H1 (cell line): ENCODE measurements at regions not wholly inside any gene's neighbourhood (a gene's known extent, or its start where the extent isn't known, plus 50 kb on each side); places are given as distances from the start of the nearest gene placed in this dataset.

Experiments used
- CTCF ChIA-PET: fragments of 300-600 bp; sonication (Branson Sonifier 250); formaldehyde crosslinking; loops from one replicate; lab custom pipeline; 2021; ENCODE audit not compliant: partially characterized antibody; lab: Charles Lee
- POLR2A ChIA-PET: fragments of 300-600 bp; sonication (Branson Sonifier 250); formaldehyde crosslinking; loops from one replicate; lab custom pipeline; 2021; ENCODE audit warnings: inconsistent platforms; ENCODE audit not compliant: partially characterized antibody; lab: Charles Lee
- DNase-seq, 2 experiments: peaks; one replicate each; pipeline versions ENCODE4 v3.0.0 to v3.0.0-alpha.2; 2010 to 2022; ENCODE audit warnings: low spot score in 2 of 2, low read depth in 1 of 2, mixed read lengths in 1 of 2
- FAIRE-seq: peaks from 2 replicates; lab custom pipeline; 2011; peaks lifted over from hg19 to GRCh38; lab: Jason Lieb, UNC
- H2AFZ ChIP-seq: 2 replicates; pipeline ENCODE4 v1.8.1; 2012; ENCODE audit warnings: low read length, inconsistent platforms
- H2AK5ac ChIP-seq: 2 replicates; pipeline ENCODE4 v1.6.1; 2013; ENCODE audit warnings: low read depth, low read length
- H2BK120ac ChIP-seq: replicated peaks from 2 replicates; pipeline ENCODE3; 2013; ENCODE audit warnings: low read depth, low read length, inconsistent platforms
- H2BK12ac ChIP-seq: 2 replicates; pipeline ENCODE4 v1.6.1; 2013; ENCODE audit warnings: low read depth, low read length
- H2BK15ac ChIP-seq: 2 replicates; pipeline ENCODE4 v1.6.1; 2013; ENCODE audit warnings: low read length
- H2BK20ac ChIP-seq: 2 replicates; pipeline ENCODE4 v1.6.1; 2013; ENCODE audit warnings: low read length
- H2BK5ac ChIP-seq: 2 replicates; pipeline ENCODE4 v1.6.1; 2013; ENCODE audit warnings: low read depth, low read length
- H3K14ac ChIP-seq: 2 replicates; pipeline ENCODE4 v1.6.1; 2013; ENCODE audit warnings: inconsistent platforms; ENCODE audit not compliant: insufficient read length
- H3K18ac ChIP-seq: 2 replicates; pipeline ENCODE4 v1.6.1; 2013; ENCODE audit warnings: low read length; ENCODE audit errors: extremely low read depth
- H3K23ac ChIP-seq: 2 replicates; pipeline ENCODE4 v1.6.1; 2013; ENCODE audit warnings: inconsistent platforms; ENCODE audit not compliant: insufficient read length
- H3K23me2 ChIP-seq: 2 replicates; pipeline ENCODE4 v1.6.1; 2013; ENCODE audit warnings: low read depth, low read length
- H3K27ac ChIP-seq: 2 replicates; pipeline ENCODE4 v1.6.1; 2011; ENCODE audit warnings: low read depth, low read length, inconsistent platforms
- H3K27me3 ChIP-seq, 4 experiments: replicated peaks in 1 of 4; 1 replicate in 1 of 4; 2 replicates in 3 of 4; pipeline versions ENCODE4 v1.6.1 to v1.8.1; 2011 to 2013; ENCODE audit warnings: low read length in 3 of 4, mild to moderate bottlenecking in 3 of 4, inconsistent platforms in 2 of 4, mixed read lengths in 2 of 4, moderate library complexity in 1 of 4; ENCODE audit not compliant: control insufficient read depth in 3 of 4, insufficient read depth in 3 of 4; ENCODE audit errors: extremely low read depth in 1 of 4
- H3K36me3 ChIP-seq, 4 experiments: 2 replicates each; pipeline versions ENCODE4 v1.6.1 to v1.8.1; 2011 to 2013; ENCODE audit warnings: mild to moderate bottlenecking in 4 of 4, low read length in 3 of 4, moderate library complexity in 2 of 4, control low read depth in 1 of 4, inconsistent platforms in 1 of 4; ENCODE audit not compliant: insufficient read depth in 4 of 4, control insufficient read depth in 2 of 4
- H3K4ac ChIP-seq: replicated peaks from 2 replicates; pipeline ENCODE3; 2013; ENCODE audit warnings: low read length, low read depth, mixed read lengths, inconsistent platforms; ENCODE audit not compliant: insufficient read length
- H3K4me1 ChIP-seq, 4 experiments: replicated peaks in 1 of 4; 1 replicate in 1 of 4; 2 replicates in 3 of 4; pipeline versions ENCODE4 v1.6.1 to v1.8.1; 2011 to 2013; ENCODE audit warnings: low read length in 3 of 4, inconsistent platforms in 2 of 4, mixed read lengths in 1 of 4; ENCODE audit not compliant: insufficient read depth in 4 of 4, control insufficient read depth in 3 of 4
- H3K4me2 ChIP-seq, 2 experiments: 2 replicates each; pipeline versions ENCODE4 v1.6.1 to v1.8.1; 2011 to 2013; ENCODE audit warnings: low read depth in 2 of 2, low read length in 2 of 2, control low read depth in 1 of 2, inconsistent platforms in 1 of 2, mild to moderate bottlenecking in 1 of 2; ENCODE audit not compliant: insufficient read depth in 1 of 2
- H3K4me3 ChIP-seq, 4 experiments: fragments of 200-600, 300-600 bp in 1 of 4; sonication (generic), shearing (Covaris generic), sonication (Bioruptor Twin) in 1 of 4; 2 replicates each; pipeline versions ENCODE4 v1.5.1 to v1.8.1; 2011 to 2016; ENCODE audit warnings: low read length in 4 of 4, low read depth in 3 of 4, control low read depth in 2 of 4, inconsistent platforms in 2 of 4, mild to moderate bottlenecking in 2 of 4, mixed read lengths in 1 of 4, moderate library complexity in 1 of 4; ENCODE audit not compliant: insufficient read depth in 2 of 4; ENCODE audit errors: extremely low read depth in 1 of 4
- H3K56ac ChIP-seq: replicated peaks from 2 replicates; pipeline ENCODE3; 2013; ENCODE audit warnings: low read depth, mild to moderate bottlenecking, mixed read lengths, low read length, inconsistent platforms; ENCODE audit not compliant: insufficient read length
- H3K79me1 ChIP-seq: 2 replicates; pipeline ENCODE4 v1.6.1; 2013; ENCODE audit warnings: low read depth, low read length, control low read depth
- H3K79me2 ChIP-seq, 2 experiments: 2 replicates each; pipeline versions ENCODE4 v1.6.1 to v1.8.1; 2012 to 2013; ENCODE audit warnings: low read length in 2 of 2, mild to moderate bottlenecking in 2 of 2, inconsistent platforms in 1 of 2; ENCODE audit not compliant: insufficient read depth in 2 of 2, control insufficient read depth in 1 of 2
- H3K9ac ChIP-seq, 4 experiments: replicated peaks in 1 of 4; 1 replicate in 1 of 4; 2 replicates in 3 of 4; pipeline versions ENCODE4 v1.6.1 to v1.8.1; 2011 to 2013; ENCODE audit warnings: low read depth in 3 of 4, low read length in 3 of 4, control low read depth in 2 of 4, mild to moderate bottlenecking in 2 of 4, moderate library complexity in 2 of 4, inconsistent platforms in 1 of 4; ENCODE audit errors: extremely low read depth in 1 of 4
- H3K9me3 ChIP-seq, 2 experiments: 2 replicates each; pipeline versions ENCODE4 v1.6.1 to v1.8.1; 2012 to 2013; ENCODE audit warnings: mild to moderate bottlenecking in 2 of 2, moderate library complexity in 2 of 2, control low read depth in 1 of 2, inconsistent platforms in 1 of 2, low read depth in 1 of 2, low read length in 1 of 2, mixed read lengths in 1 of 2; ENCODE audit not compliant: insufficient read depth in 2 of 2
- H4K20me1 ChIP-seq, 2 experiments: replicated peaks in 1 of 2; 2 replicates each; pipeline versions ENCODE3 to v1.8.1; 2011 to 2013; ENCODE audit warnings: inconsistent platforms in 2 of 2, low read length in 2 of 2, mild to moderate bottlenecking in 1 of 2; ENCODE audit not compliant: insufficient read depth in 2 of 2, control insufficient read depth in 1 of 2
- H4K5ac ChIP-seq: 2 replicates; pipeline ENCODE4 v1.6.1; 2013; ENCODE audit warnings: low read length, low read depth, mixed read lengths, inconsistent platforms; ENCODE audit not compliant: insufficient read length
- H4K8ac ChIP-seq: 2 replicates; pipeline ENCODE4 v1.8.0; 2013; ENCODE audit warnings: mild to moderate bottlenecking, moderate library complexity, low read length, inconsistent platforms; ENCODE audit not compliant: insufficient read depth; ENCODE audit errors: extremely low read depth
- H4K91ac ChIP-seq: replicated peaks from 2 replicates; pipeline ENCODE3; 2013; ENCODE audit warnings: low read length, mixed read lengths, inconsistent platforms; ENCODE audit not compliant: insufficient read length
- NANOG ChIP-seq: IDR thresholded peaks from 2 replicates; pipeline ENCODE4 v1.6.1; 2011; ENCODE audit warnings: low read length, low read depth, mild to moderate bottlenecking, inconsistent platforms; ENCODE audit not compliant: insufficient read depth, poor library complexity, severe bottlenecking
- RXRA ChIP-seq: IDR thresholded peaks from 2 replicates; pipeline ENCODE4 v1.6.1; 2011; ENCODE audit warnings: low read depth, mild to moderate bottlenecking, low read length, moderate library complexity; ENCODE audit not compliant: insufficient read depth
- TAF1 ChIP-seq: IDR thresholded peaks from 2 replicates; pipeline ENCODE4 v1.6.1; 2011; ENCODE audit warnings: mild to moderate bottlenecking, low read depth, low read length
- WGBS, 2 experiments: shearing (Covaris generic) in 1 of 2; methylation state at CpG; one replicate each; pipeline versions ENCODE4 v1.1.6 to v1.1.7; 2013 to 2015; ENCODE audit warnings: low lambda C conversion rate in 2 of 2, mixed read lengths in 2 of 2, inconsistent platforms in 1 of 2, low coverage in 1 of 2, missing lambda C conversion rate in 1 of 2; ENCODE audit not compliant: insufficient replicate concordance in 2 of 2, insufficient coverage in 1 of 2, insufficient read length in 1 of 2; ENCODE audit errors: extremely low coverage in 1 of 2, missing lambda C conversion rate in 1 of 2; 5-methylcytosine and 5-hydroxymethylcytosine counted together
- TF ChIP-seq, protein P1 (sequence below): IDR thresholded peaks from 2 replicates; pipeline ENCODE4 v1.6.1; 2012; ENCODE audit warnings: inconsistent platforms
- TF ChIP-seq, protein P2 (sequence below): IDR thresholded peaks from 2 replicates; pipeline ENCODE4 v1.6.1; 2012; ENCODE audit warnings: low read length, inconsistent platforms

DNA sequence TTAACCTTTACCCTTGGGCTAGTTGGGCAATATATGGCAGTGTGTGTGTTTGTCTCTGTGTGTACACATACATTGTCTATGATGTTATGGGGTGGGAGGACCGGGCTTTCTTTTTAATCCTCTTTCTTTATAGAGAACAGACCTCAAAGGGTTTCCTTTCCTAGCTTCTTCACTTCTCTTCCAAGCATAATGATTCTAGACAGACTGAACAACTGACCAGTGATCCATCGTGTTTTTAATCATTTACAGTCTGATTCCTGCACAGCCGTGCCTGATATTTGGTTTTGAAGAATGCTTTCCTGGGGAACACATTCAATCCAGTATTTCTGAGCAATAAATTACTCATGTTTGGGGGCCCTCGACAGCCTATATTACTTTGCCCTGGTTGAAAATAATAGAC lies 481.1 kb upstream of the DCN start:
- Histone ChIP-seq H3K27ac (no peak overlapping the region), H2BK12ac (no peak overlapping the region), H2BK15ac (no peak overlapping the region), H3K9me3 (no peaks in the 10 kb centered on the region), H4K91ac (no peak overlapping the region), H3K79me2 (no peaks in the 10 kb centered on the region), H3K4ac (no peak overlapping the region), H3K27me3 (no peaks in the 10 kb centered on the region)
- no peak for DNase-seq
- TF ChIP-seq, protein P1, sequence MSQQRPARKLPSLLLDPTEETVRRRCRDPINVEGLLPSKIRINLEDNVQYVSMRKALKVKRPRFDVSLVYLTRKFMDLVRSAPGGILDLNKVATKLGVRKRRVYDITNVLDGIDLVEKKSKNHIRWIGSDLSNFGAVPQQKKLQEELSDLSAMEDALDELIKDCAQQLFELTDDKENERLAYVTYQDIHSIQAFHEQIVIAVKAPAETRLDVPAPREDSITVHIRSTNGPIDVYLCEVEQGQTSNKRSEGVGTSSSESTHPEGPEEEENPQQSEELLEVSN: no peak
- no peak for TF ChIP-seq NANOG
- no peak for TF ChIP-seq RXRA
- TF ChIP-seq, protein P2, sequence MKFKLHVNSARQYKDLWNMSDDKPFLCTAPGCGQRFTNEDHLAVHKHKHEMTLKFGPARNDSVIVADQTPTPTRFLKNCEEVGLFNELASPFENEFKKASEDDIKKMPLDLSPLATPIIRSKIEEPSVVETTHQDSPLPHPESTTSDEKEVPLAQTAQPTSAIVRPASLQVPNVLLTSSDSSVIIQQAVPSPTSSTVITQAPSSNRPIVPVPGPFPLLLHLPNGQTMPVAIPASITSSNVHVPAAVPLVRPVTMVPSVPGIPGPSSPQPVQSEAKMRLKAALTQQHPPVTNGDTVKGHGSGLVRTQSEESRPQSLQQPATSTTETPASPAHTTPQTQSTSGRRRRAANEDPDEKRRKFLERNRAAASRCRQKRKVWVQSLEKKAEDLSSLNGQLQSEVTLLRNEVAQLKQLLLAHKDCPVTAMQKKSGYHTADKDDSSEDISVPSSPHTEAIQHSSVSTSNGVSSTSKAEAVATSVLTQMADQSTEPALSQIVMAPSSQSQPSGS: no peak
- TF ChIP-seq TAF1: no peak
- TF ChIP-seq, all 59 proteins: peak for 0
- Histone ChIP-seq H4K8ac (no peak overlapping the region), H3K4me2 (no peak overlapping the region), H3K79me1 (no peaks in the 10 kb centered on the region), H3K4me1 (no peaks in the 10 kb centered on the region), H2BK120ac (no peak overlapping the region), H3K4me3 (no peak overlapping the region), H4K5ac (no peak overlapping the region), H3K14ac (no peak overlapping the region), H2BK5ac (no peak overlapping the region), H3K56ac (no peak overlapping the region), H3K36me3 (no peaks in the 10 kb centered on the region), H2AK5ac (no peak overlapping the region), H3K9ac (no peak overlapping the region), H2BK20ac (no peak overlapping the region), H3K23ac (no peak overlapping the region), H4K20me1 (no peaks in the 10 kb centered on the region), H3K18ac (no peak overlapping the region), H3K23me2 (no peaks in the 10 kb centered on the region), H2AFZ (no peak overlapping the region)
- no peak for FAIRE-seq
- 95% methylated on average over 4 of the region's 4 CpGs; no CpG with 5 or more reads in 1 of the 2 experiments for WGBS, 2 experiments
- CTCF ChIA-PET: interaction anchor here (0.8 kb wide), 1 partner anchor 17 kb away, joined by 3 read pairs; no protein-coding TSS in a partner anchor
- POLR2A ChIA-PET: no interaction called here
